Thyroid gland (tissue), 4 donors: ENCODE measurements at regions not wholly inside any gene's neighbourhood (a gene's known extent, or its start where the extent isn't known, plus 50 kb on each side); places are given as distances from the start of the nearest gene placed in this dataset.

ENCODE experiments used
- DNase-seq, 2 donors: peaks; one replicate each; pipeline ENCODE4 v3.0.0-alpha.2; 2019
- H3K27ac ChIP-seq, 3 donors: fragments of 200-600 bp; sonication (generic); 1 replicate in 2 of 3; 2 replicates in 1 of 3; pipeline ENCODE4 v1.5.1; 2016 to 2019; ENCODE audit warnings: mild to moderate bottlenecking in 1 of 3, moderate library complexity in 1 of 3
- H3K27me3 ChIP-seq: fragments of 200-600 bp; sonication (generic); one replicate; pipeline ENCODE4 v1.5.1; 2019
- H3K36me3 ChIP-seq, 2 donors: fragments of 200-600 bp; sonication (generic); one replicate each; pipeline ENCODE4 v1.5.1; 2016 to 2019
- H3K4me1 ChIP-seq, 2 donors: fragments of 200-600 bp; sonication (generic); one replicate each; pipeline ENCODE4 v1.5.1; 2017 to 2019
- H3K4me3 ChIP-seq, 3 donors: fragments of 200-600 bp; sonication (generic); replicated peaks in 1 of 3; 1 replicate in 2 of 3; 2 replicates in 1 of 3; pipeline ENCODE4 v1.5.1; 2016; ENCODE audit warnings: mild to moderate bottlenecking in 1 of 3
- H3K9me3 ChIP-seq: fragments of 200-600 bp; sonication (generic); one replicate; pipeline ENCODE4 v1.5.1; 2017
- POLR2A ChIP-seq, 2 donors: fragments of 450-650 bp; IDR thresholded peaks; one replicate each; pipeline ENCODE4 v1.6.1; 2017; ENCODE audit warnings: antibody characterized with exemption in 2 of 2, mild to moderate bottlenecking in 2 of 2, moderate library complexity in 1 of 2
- WGBS, 2 donors: methylation state at CpG; one replicate each; pipeline ENCODE4 v1.1.5; 2017; 5-methylcytosine and 5-hydroxymethylcytosine counted together
- intact Hi-C: fragments of 100-400 bp; cut with DNase I; formaldehyde crosslinking; loops from one replicate; pipeline ENCODE4 v1.15.1; 2023
- TF ChIP-seq, protein P1 (sequence below), 6 experiments: fragments of 200-600 bp in 3 of 6; fragments of 450-650 bp in 3 of 6; sonication (generic) in 3 of 6; IDR thresholded peaks; one replicate each; pipeline ENCODE4 v1.5.1; 2016 to 2019; ENCODE audit warnings: antibody characterized with exemption in 6 of 6, mild to moderate bottlenecking in 2 of 6, inconsistent platforms in 1 of 6, moderate library complexity in 1 of 6

DNA sequence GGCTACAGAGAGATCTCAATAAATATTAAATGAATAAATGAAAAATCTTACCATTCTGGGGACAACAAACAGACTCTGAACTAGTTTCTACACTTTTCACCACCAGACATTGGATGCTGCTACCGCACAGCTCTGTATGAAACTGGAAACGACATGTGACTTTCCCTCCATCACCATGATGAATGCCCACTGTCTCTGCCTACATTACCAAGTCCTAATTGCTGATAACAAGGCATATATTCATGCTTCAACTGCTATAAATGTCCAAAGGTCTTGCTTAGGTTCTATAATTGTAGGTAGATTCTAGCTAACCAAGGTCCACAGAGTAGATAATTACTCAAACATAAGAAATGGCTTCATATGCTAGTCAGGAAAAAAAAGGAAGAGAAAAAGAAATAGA is 399.4 kb upstream of the ADGRL3 start:
- TF ChIP-seq, protein P1, sequence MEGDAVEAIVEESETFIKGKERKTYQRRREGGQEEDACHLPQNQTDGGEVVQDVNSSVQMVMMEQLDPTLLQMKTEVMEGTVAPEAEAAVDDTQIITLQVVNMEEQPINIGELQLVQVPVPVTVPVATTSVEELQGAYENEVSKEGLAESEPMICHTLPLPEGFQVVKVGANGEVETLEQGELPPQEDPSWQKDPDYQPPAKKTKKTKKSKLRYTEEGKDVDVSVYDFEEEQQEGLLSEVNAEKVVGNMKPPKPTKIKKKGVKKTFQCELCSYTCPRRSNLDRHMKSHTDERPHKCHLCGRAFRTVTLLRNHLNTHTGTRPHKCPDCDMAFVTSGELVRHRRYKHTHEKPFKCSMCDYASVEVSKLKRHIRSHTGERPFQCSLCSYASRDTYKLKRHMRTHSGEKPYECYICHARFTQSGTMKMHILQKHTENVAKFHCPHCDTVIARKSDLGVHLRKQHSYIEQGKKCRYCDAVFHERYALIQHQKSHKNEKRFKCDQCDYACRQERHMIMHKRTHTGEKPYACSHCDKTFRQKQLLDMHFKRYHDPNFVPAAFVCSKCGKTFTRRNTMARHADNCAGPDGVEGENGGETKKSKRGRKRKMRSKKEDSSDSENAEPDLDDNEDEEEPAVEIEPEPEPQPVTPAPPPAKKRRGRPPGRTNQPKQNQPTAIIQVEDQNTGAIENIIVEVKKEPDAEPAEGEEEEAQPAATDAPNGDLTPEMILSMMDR (IDR thresholded peaks at IDR 0.05), result no peak
- intact Hi-C loops, result no loop called here
- no peaks in the 10 kb centered on the region for H3K27me3 ChIP-seq
- H3K4me1 ChIP-seq, result no peaks in the 10 kb centered on the region
- no peak overlapping the region for H3K27ac ChIP-seq
- H3K36me3 ChIP-seq, result no peaks in the 10 kb centered on the region
- WGBS, 2 donors, result 81 to 92% methylated on average over 2 of the region's 2 CpGs
- H3K4me3 ChIP-seq, result no peak overlapping the region
- no peak for DNase-seq
- no peaks in the 10 kb centered on the region for H3K9me3 ChIP-seq

GRCh38 chr4:60805500-60806313 is 394.4 kb upstream of the ADGRL3 start:
- intact Hi-C loops, result no loop called here
- no peaks in the 10 kb centered on the region for H3K27me3 ChIP-seq
- no peaks in the 10 kb centered on the region for H3K4me1 ChIP-seq
- no peaks in the 10 kb centered on the region for H3K36me3 ChIP-seq
- H3K4me3 ChIP-seq, result no peak overlapping the region
- no peak for DNase-seq
- 42 to 47% methylated on average over 6 of the region's 6 CpGs for WGBS, 2 donors
- no peaks in the 10 kb centered on the region for H3K9me3 ChIP-seq
- no peak for TF ChIP-seq POLR2A (IDR thresholded peaks at IDR 0.05)
- TF ChIP-seq, protein P1 (IDR thresholded peaks at IDR 0.05), result no peak
- H3K27ac ChIP-seq, result no peak overlapping the region

DNA sequence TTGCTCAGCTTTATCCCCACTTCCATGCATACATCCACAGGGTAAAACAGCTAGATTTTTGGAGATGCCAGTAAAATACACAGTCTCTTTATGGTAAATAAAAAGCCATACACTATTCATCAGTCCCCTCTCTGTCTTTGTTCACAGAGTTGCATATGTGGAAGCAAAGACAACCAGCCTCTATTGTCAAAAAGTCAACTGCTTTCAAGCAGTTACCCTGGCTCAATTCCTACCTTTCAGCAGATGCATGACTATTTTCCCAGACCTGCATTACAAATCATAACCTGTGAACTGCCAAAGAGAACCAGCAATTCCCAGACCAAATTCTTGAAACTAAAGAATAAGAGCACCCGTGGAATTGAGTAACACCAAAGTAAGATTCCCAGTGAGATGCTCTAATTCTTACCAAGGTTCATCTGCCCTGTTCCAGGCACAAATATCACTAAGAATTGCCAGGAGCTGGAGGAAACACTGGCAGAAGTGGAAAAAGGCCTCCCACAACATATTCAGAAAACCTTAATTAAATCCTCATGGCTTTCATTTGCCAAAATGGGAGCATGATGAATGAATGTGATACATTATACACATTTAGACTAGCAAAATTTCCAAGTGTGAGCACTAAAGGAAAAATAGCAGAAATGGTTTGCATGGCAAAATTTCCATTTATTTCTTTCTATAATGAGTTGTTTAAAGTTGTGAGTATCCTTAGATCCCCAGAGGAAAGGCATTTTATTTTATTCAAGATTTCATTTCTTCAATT is 391.2 kb upstream of the ADGRL3 start:
- WGBS, 2 donors, result 81 to 85% methylated on average over 1 of the region's 1 CpG

GRCh38 chr4:60809486-60809800 is 390.7 kb upstream of the ADGRL3 start:
- Histone ChIP-seq H3K9me3 (no peaks in the 10 kb centered on the region), H3K4me1 (no peaks in the 10 kb centered on the region), H3K27me3 (no peaks in the 10 kb centered on the region), H3K27ac (no peak overlapping the region), H3K4me3 (no peak overlapping the region), H3K36me3 (no peaks in the 10 kb centered on the region)
- no peak for TF ChIP-seq POLR2A (IDR thresholded peaks at IDR 0.05)
- TF ChIP-seq, protein P1 (IDR thresholded peaks at IDR 0.05), result no peak
- intact Hi-C loops, result no loop called here
- 83 to 86% methylated on average over 1 of the region's 1 CpG for WGBS, 2 donors
- DNase-seq, result no peak

More for the DNA sequence above, 391.2 kb upstream of the ADGRL3 start:
- H3K27me3 ChIP-seq, result no peaks in the 10 kb centered on the region
- H3K9me3 ChIP-seq, result no peaks in the 10 kb centered on the region
- DNase-seq, result no peak
- TF ChIP-seq, protein P1 (IDR thresholded peaks at IDR 0.05), result no peak
- TF ChIP-seq POLR2A (IDR thresholded peaks at IDR 0.05), result no peak
- H3K4me3 ChIP-seq, result no peak overlapping the region
- H3K27ac ChIP-seq, result no peak overlapping the region
- intact Hi-C loops, result no loop called here
- H3K36me3 ChIP-seq, result no peaks in the 10 kb centered on the region
- H3K4me1 ChIP-seq, result no peaks in the 10 kb centered on the region

- no peaks in the 10 kb centered on the region for H3K4me1 ChIP-seq
- no peaks in the 10 kb centered on the region for H3K27me3 ChIP-seq
- no peak for DNase-seq
- H3K27ac ChIP-seq, result no peak overlapping the region
- 53 to 63% methylated on average over 1 of the region's 1 CpG for WGBS, 2 donors
- no peaks in the 10 kb centered on the region for H3K9me3 ChIP-seq
- H3K36me3 ChIP-seq, result no peaks in the 10 kb centered on the region
- H3K4me3 ChIP-seq, result no peak overlapping the region
- intact Hi-C loops, result no loop called here
- no peak for TF ChIP-seq POLR2A (IDR thresholded peaks at IDR 0.05)
- TF ChIP-seq, protein P1 (IDR thresholded peaks at IDR 0.05), result no peak
Measured at GRCh38 chr4:60812811-60813210, 387.3 kb upstream of the ADGRL3 start.
